ENCODE measurements at regions not wholly inside any gene's neighbourhood (a gene's known extent, or its start where the extent isn't known, plus 50 kb on each side); places are given as distances from the start of the nearest gene placed in this dataset.

DNA sequence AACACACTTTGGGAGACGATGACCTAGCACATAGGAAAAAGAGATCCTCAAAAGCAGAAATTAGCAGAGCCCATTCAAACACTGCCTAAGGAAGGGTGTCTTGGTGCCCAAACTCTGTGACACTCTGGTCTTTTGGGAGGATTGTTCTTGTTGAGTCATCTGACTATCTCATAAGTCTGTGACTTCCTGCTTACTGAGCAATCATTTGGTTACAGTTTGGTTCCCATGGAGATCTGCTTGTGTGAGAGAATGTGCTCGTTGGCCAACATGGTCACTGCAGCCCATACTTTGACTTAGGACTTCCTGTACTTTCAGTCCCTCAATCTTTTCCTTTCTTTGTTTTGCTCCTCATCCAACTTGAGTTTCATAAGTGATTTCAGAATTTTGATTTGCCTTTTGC, 602.9 kb downstream of the NYAP2 start:
- DNase-seq: no peak

DNA sequence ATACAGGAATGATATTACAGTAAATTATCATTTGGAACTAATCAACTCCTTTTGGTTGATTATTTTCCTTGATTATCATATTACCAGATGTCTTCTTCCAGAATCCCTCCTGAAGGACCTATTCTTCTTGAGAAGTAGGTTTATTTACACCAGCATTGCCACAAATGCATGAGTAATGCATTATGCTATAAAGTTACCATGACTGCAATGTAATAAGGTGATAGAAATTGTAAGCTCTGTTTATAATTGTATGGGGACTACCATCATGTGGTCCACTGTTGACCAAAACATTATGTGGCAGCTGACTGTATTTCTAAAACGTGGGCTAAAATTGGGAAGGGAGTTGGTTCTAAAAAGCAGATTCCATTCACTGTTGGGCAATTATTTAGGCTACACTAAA, 602.2 kb downstream of the NYAP2 start:
- DNase-seq: no peak

- no peak for DNase-seq
These were observed 600.2 kb downstream of the NYAP2 start for GRCh38 chr2:225999692-226000091.

DNA sequence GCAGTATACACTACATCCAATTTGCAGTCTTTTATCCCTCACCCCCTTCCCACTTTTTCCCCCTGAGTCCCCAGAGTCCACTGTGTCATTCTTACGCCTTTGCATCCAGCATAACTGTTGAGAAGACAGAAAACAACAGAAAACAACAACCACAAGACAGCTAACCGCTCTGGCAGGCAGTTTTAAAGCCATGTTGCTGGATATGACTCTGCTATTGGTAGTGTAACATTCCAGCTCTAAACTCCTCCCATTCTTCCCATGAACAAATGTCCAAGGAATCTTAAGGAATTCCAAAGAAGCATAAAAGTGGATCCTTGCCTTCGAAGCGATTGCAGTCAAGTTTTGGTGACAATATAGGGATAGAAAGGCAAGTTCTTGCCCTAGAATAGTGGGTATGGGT, 599.1 kb downstream of the NYAP2 start:
- DNase-seq: no peak

DNA sequence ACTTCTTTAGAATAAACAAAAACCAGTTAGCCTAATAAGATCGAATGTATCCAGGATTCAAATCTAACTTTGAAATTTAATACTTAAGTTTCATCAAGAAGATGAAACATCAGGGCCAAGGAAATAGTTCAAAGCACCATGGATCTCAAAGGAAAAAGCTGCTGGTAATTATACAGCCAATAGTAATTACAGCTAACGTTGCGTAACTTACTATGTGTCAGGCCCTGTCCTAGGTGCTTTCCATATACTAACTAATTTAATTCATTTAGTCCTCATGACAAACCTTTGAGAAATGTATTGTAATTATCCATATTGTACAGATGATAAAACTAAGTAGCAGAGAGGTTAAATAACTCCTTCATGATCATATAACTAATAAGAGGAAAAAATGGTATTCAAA, 598.6 kb downstream of the NYAP2 start:
- DNase-seq: no peak

DNA sequence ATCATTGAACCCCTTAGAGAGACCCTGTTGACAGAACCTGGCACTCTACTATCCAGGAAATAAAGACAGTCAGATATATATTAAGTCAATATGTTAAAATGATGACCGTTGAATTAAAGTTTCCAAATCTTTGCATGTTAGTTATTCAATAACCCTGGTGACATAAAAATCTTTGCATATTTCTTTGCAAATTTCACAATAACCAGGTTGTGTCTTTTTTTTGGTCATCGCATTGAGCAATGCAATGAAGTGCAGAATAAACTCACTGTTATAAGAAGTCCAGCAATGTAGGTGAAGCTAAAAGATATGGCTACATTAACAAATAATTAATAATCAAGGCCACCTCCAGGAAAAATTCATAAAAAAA, 596.9 kb downstream of the NYAP2 start:
- no peak for DNase-seq

DNA sequence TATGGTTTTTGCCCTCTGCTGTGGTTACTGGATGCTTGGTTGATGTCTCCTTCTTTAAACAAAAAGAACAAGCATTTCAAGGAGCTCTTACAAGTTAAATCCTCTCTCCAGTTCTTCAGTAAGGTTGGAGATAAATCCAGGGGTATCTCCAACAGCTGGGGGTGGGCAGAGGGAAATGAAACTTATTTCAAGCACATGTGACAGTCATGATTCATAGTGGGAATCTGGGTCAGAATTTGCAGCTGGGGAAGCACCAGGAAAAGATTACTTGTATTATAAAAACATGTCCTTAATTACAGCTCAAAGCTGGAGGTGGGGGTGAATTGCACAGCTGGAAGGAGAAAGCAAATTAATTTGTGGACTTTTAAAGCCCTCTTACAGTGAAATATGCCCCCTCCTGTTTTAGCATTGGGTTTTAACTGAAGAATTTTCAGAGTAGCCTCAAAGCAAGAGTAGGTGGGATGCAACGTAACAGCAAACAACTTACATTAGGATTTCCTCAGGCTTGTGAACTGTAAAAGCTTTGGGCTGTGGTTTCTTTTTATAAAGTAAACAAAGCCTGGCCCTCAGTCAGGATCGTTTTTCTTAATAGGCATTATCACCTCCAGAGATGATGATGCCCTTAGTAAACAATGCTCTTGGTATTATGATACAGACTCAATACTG, 596.4 kb downstream of the NYAP2 start:
- no peak for DNase-seq

- no peak for DNase-seq
These were observed 595.4 kb downstream of the NYAP2 start for GRCh38 chr2:225994748-225995405.

- DNase-seq: no peak
These were observed 593.9 kb downstream of the NYAP2 start for GRCh38 chr2:225993430-225993829.

DNA sequence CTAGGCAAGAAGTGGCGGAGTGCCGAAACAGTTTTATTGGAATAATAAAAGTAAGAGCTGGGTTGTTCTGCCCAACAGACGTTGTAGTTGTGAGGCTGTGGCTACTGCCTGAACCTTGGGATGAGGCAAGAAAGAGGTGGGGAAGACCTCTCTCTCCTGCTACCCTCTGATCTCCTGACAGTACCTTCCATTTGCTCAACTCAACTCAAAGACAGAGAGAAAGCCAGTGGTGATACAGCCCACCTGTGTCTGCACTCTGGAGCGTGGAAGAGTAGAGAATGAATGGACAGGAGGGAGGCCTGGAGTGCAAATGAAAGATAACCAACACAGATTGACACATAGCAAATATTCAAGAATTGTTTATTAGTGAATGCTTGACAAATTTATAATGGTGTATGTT, 590.3 kb downstream of the NYAP2 start:
- no peak for DNase-seq

GRCh38 chr2:225980372-225980771, 580.9 kb downstream of the NYAP2 start:
- no peak for DNase-seq

GRCh38 chr2:225971433-225971832, 571.9 kb downstream of the NYAP2 start:
- DNase-seq: no peak

- DNase-seq: no peak
These were observed 549.4 kb downstream of the NYAP2 start for GRCh38 chr2:225948903-225949302.

DNA sequence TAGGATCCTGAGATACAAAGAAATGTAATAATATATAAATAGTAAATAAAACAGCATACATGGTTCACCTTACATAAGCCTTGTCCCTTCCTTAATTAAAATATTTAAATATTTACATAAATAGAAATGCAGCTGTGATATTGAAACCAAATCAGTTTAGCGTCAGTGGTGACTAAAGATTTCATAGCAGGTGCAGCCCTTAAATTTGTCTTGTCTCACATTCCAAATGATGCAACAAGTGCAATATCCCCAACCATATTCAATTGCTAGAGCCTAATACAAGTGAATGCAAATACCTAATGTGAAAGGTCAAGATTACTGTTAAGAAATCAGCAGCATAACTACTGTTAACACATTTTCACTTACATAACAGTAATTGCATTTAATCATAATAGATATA, 539.5 kb downstream of the NYAP2 start:
- DNase-seq: no peak

DNA sequence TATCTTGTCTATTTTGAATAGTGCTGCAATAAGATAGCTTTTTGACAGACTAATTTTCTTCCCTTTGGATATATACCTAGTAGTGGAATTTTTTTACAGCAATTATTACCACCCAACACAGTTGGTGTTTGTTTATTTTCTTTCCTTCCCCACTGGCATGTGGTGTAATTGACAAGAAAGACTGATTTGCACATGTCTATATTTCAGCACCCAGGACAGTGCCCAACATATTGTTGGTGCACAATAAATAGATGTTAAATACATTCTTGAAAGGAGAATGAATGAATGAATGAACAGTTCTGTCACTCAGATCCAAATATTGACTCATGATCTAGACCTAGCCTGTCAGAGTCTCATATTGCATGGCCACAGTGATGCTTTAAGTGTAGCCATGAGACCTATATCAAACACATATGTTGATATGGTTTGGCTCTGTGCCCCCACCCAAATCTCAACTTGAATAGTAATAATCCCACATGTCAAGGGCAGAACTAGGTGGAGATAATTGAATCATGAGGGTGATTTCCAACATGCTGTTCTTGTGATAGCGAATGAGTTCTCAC, 538.2 kb downstream of the NYAP2 start:
- no peak for DNase-seq

GRCh38 chr2:225932811-225933413, 533.4 kb downstream of the NYAP2 start:
- no peak for DNase-seq

- DNase-seq: no peak
These were observed 531.2 kb downstream of the NYAP2 start for GRCh38 chr2:225930687-225931086.

GRCh38 chr2:225920621-225921220, 521.2 kb downstream of the NYAP2 start:
- no peak for DNase-seq

DNA sequence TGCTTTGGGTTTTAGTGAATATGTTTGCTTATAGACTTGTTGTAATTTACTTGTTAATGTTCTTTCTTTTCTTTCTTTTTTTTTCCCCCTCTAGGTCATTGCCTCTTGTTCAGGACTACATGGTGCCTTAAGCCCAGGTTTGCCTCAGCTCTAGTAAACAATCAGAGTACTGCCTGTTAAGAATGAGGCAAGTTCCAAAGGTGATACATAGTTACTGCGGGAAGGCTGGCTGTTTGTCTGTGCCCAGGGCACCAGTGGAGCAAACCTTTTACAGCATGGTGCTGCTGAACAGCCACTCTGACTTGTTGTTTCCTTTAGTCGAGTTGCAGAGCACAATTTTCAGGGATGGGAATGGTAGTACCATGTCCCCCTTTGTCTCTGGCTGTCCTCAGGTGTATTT, 517.2 kb downstream of the NYAP2 start:
- no peak for DNase-seq

DNA sequence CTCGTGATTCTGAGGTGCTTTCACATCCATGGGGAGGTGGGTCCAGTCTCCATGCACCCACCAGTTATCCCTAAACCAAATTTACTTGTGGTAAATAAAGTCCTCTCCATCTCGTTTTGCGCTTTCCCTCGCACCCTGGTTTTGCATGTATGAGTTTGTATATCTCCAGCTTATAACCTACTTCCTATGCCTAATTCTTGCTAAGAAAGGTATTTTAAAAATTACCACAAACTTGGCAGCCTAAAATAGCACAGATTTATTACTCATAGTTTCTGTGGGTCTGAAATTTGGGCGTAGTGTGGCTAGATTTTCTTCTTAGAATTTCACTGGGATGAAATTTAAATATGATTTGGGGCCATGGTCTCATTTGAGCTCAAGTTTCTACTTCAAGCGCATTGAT, 511.5 kb downstream of the NYAP2 start:
- DNase-seq: no peak

GRCh38 chr2:225895126-225895525, 495.6 kb downstream of the NYAP2 start:
- DNase-seq: no peak

GRCh38 chr2:225894236-225894980, 494.9 kb downstream of the NYAP2 start:
- DNase-seq: no peak

GRCh38 chr2:225893151-225893550, 493.6 kb downstream of the NYAP2 start:
- DNase-seq: no peak
